ENCODE measurements at regions not wholly inside any gene's neighbourhood (a gene's known extent, or its start where the extent isn't known, plus 50 kb on each side); places are given as distances from the start of the nearest gene placed in this dataset.

DNA sequence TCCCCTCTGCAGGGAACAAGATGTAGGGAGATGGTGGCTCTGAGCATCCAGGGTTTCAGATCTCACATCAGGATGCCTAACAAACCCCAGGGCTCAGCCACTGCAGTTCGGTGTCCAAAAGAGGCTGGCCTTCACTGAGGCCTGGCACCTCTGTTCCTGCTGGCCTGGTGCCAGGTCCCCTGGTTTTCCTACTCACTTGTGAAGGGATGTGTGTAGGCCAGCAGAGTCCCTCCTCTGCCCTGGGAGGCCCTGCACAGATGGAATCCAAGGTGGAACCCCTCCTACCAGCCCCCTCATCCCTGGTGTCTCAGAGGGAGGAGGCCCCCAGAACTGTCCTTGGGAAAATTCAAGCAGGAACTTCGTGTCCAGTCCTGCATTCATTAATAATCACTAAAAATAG lies 260.6 kb downstream of the CCSER2 start:
- no peak for DNase-seq
- no peaks in the 10 kb centered on the region for H3K4me1 ChIP-seq
- Mint-ChIP-seq H3K36me3 (ENCODE audit: insufficient read depth, unreplicated experiment) (no peaks in the 10 kb centered on the region), H3K9me3 (ENCODE audit: unreplicated experiment) (no peaks in the 10 kb centered on the region), H3K4me3 (ENCODE audit: unreplicated experiment) (no peak overlapping the region), H3K27me3 (ENCODE audit: insufficient read depth, unreplicated experiment) (peaks cover 4% of the 10 kb centered on the region), H3K27ac (ENCODE audit: unreplicated experiment) (no peak overlapping the region), H3K4me1 (ENCODE audit: low read depth, unreplicated experiment) (no peaks in the 10 kb centered on the region)
- CTCF ChIA-PET: no interaction called here
- POLR2A ChIA-PET: no interaction called here
- H3K36me3 ChIP-seq (ENCODE audit: control insufficient read depth, insufficient read depth, low read length): no peaks in the 10 kb centered on the region
- H3K27me3 ChIP-seq (replicated peaks; ENCODE audit: control insufficient read depth, insufficient read depth, low read length): no peaks in the 10 kb centered on the region; the same call in 1 of the 2 replicates
- intact Hi-C loops (cut with micrococcal nuclease; ENCODE audit: unreplicated experiment): no loop called here
- H3K4me3 ChIP-seq (ENCODE audit: low read depth, low read length): no peak overlapping the region
- no TSS peak for BruUV-seq (replicated peaks)
- TF ChIP-seq, protein P1, sequence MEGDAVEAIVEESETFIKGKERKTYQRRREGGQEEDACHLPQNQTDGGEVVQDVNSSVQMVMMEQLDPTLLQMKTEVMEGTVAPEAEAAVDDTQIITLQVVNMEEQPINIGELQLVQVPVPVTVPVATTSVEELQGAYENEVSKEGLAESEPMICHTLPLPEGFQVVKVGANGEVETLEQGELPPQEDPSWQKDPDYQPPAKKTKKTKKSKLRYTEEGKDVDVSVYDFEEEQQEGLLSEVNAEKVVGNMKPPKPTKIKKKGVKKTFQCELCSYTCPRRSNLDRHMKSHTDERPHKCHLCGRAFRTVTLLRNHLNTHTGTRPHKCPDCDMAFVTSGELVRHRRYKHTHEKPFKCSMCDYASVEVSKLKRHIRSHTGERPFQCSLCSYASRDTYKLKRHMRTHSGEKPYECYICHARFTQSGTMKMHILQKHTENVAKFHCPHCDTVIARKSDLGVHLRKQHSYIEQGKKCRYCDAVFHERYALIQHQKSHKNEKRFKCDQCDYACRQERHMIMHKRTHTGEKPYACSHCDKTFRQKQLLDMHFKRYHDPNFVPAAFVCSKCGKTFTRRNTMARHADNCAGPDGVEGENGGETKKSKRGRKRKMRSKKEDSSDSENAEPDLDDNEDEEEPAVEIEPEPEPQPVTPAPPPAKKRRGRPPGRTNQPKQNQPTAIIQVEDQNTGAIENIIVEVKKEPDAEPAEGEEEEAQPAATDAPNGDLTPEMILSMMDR (IDR thresholded peaks at IDR 0.05; ENCODE audit: insufficient read depth in 1 of 2, low read depth in 1 of 2, low read length in 1 of 2, severe bottlenecking in 1 of 2, unreplicated experiment in 1 of 2): no peak
- H3K9me3 ChIP-seq: no peaks in the 10 kb centered on the region

DNA sequence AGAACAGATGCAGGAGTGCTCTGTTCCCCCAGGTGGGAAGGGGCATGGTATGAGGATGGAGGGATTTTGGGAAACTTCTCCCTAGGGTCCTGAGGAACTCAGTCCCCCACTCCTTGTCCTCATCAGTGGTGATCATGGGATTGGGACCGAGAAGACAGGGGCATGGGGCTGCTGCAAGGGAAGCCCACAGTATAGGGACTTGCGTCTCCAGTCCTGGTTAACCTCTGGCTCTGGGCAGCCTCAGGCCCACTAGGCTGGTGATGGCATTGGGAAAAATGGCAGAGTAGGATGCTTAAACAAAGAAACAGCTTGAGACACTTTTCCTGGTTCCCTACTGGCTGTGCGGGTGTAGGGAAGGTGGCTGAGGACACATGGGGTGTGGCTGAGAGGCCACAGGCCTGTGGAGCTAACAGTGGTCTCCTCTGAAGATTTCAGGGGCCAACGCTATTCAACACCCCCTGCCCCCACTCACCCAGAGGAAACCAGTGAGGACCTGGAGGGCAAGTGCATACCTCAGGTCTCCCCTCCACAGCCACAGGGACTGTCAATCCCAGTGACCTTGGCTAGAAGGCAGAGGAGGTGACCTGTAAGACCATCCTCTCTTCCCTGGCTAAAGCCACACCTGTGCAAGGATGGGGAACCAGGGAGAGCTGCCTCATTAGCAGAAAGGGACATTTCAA lies 261.3 kb downstream of the CCSER2 start:
- no TSS peak for BruUV-seq (replicated peaks)

DNA sequence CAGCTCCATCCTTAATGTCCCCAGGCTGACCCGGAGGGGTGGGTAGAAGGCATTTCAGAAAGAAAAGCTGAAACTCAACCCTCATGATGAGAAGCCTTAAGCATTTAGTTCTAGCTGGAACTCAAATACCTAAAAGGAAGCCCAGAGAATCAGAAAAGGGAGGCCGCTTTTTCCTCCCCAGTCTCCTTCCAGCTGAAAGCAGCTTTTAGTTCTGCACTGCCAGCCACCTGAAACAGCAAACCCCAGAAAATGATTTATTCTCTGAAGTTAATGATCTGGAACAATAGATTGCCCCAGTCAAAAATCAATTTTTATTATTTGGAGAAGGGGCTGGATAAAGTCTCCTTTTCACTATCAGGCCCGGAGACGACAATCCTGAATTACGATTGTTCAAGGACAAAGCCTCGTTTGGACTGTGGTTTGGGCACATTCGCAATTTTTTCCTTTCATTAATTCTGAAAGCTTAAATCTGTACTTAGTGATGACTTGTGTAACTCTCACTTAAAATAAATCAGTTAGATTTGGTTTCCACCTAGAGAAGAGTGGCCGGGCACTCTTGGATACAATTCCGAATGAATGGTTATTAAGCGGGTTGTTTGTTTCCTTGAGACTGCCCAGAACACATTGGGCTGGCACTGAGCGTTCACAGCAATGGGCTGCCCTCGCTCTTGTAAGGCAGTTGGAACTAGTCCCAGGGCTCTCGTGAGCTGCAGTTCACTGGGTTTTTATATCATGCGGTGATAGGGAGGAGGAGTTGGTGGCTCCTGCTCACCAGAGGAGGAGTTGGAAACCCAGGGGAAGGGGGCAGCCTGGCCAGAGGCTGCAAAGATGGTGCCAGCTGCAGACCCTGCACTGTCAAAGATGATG lies 262.2 kb downstream of the CCSER2 start:
- POLR2A ChIA-PET: no interaction called here
- TF ChIP-seq, protein P1 (IDR thresholded peaks at IDR 0.05; ENCODE audit: insufficient read depth in 1 of 2, low read depth in 1 of 2, low read length in 1 of 2, severe bottlenecking in 1 of 2, unreplicated experiment in 1 of 2): no peak
- Mint-ChIP-seq H3K4me3 (ENCODE audit: unreplicated experiment) (no peak overlapping the region), H3K27ac (ENCODE audit: unreplicated experiment) (no peak overlapping the region), H3K36me3 (ENCODE audit: insufficient read depth, unreplicated experiment) (no peaks in the 10 kb centered on the region), H3K9me3 (ENCODE audit: unreplicated experiment) (no peaks in the 10 kb centered on the region), H3K27me3 (ENCODE audit: insufficient read depth, unreplicated experiment) (peaks cover 4% of the 10 kb centered on the region), H3K4me1 (ENCODE audit: low read depth, unreplicated experiment) (no peaks in the 10 kb centered on the region)
- BruUV-seq (replicated peaks): no TSS peak
- no peaks in the 10 kb centered on the region for H3K36me3 ChIP-seq (ENCODE audit: control insufficient read depth, insufficient read depth, low read length)
- no peaks in the 10 kb centered on the region for H3K4me1 ChIP-seq
- H3K9me3 ChIP-seq: no peaks in the 10 kb centered on the region
- intact Hi-C loops (cut with micrococcal nuclease; ENCODE audit: unreplicated experiment): no loop called here
- CTCF ChIA-PET: interaction anchor here (1.3 kb wide), 1 partner anchor 22 kb away, joined by 3 read pairs; no protein-coding TSS in a partner anchor
- H3K4me3 ChIP-seq (ENCODE audit: low read depth, low read length): no peak overlapping the region
- H3K27me3 ChIP-seq (replicated peaks; ENCODE audit: control insufficient read depth, insufficient read depth, low read length): no peaks in the 10 kb centered on the region; the same call in 1 of the 2 replicates
- DNase-seq: no peak

More for the DNA sequence above, 261.3 kb downstream of the CCSER2 start:
- intact Hi-C loops (cut with micrococcal nuclease; ENCODE audit: unreplicated experiment): no loop called here
- DNase-seq: no peak
- Mint-ChIP-seq H3K36me3 (ENCODE audit: insufficient read depth, unreplicated experiment) (no peaks in the 10 kb centered on the region), H3K27ac (ENCODE audit: unreplicated experiment) (no peak overlapping the region), H3K4me1 (ENCODE audit: low read depth, unreplicated experiment) (no peaks in the 10 kb centered on the region), H3K4me3 (ENCODE audit: unreplicated experiment) (no peak overlapping the region), H3K27me3 (ENCODE audit: insufficient read depth, unreplicated experiment) (peaks cover 4% of the 10 kb centered on the region), H3K9me3 (ENCODE audit: unreplicated experiment) (no peaks in the 10 kb centered on the region)
- no peak overlapping the region for H3K4me3 ChIP-seq (ENCODE audit: low read depth, low read length)
- TF ChIP-seq, protein P1 (IDR thresholded peaks at IDR 0.05; ENCODE audit: insufficient read depth in 1 of 2, low read depth in 1 of 2, low read length in 1 of 2, severe bottlenecking in 1 of 2, unreplicated experiment in 1 of 2): no peak
- POLR2A ChIA-PET: no interaction called here
- H3K9me3 ChIP-seq: no peaks in the 10 kb centered on the region
- CTCF ChIA-PET: interaction anchor here (1.3 kb wide), 1 partner anchor 23 kb away, joined by 3 read pairs; no protein-coding TSS in a partner anchor
- H3K4me1 ChIP-seq: no peaks in the 10 kb centered on the region
- no peaks in the 10 kb centered on the region; the same call in 1 of the 2 replicates for H3K27me3 ChIP-seq (replicated peaks; ENCODE audit: control insufficient read depth, insufficient read depth, low read length)
- no peaks in the 10 kb centered on the region for H3K36me3 ChIP-seq (ENCODE audit: control insufficient read depth, insufficient read depth, low read length)

Measured in Caco-2 (cell line).